ENCODE measurements at regions not wholly inside any gene's neighbourhood (a gene's known extent, or its start where the extent isn't known, plus 50 kb on each side); places are given as distances from the start of the nearest gene placed in this dataset.

- TF ChIP-seq CTCF (IDR thresholded peaks at IDR 0.05) (no peak), POLR2A (IDR thresholded peaks at IDR 0.05; ENCODE audit: low read length) (no peak), PBX3 (IDR thresholded peaks at IDR 0.05) (no peak), HOXA7 (CRISPR knock-in tag; IDR thresholded peaks at IDR 0.05) (no peak), RCOR1 (IDR thresholded peaks at IDR 0.05; ENCODE audit: low read depth, low read length) (no peak), EHMT2 (IDR thresholded peaks at IDR 0.05; ENCODE audit: low read depth) (no peak), RAD21 (conservative IDR thresholded peaks at IDR 0.05 in 1 of 2, IDR thresholded peaks at IDR 0.05 in 1 of 2) (no peak)
Measured at GRCh38 chr4:188220006-188220405, 80.8 kb downstream of the TRIML1 start.

Data from A549 (cell line).